GM12892 (cell line): ENCODE measurements at regions not wholly inside any gene's neighbourhood (a gene's known extent, or its start where the extent isn't known, plus 50 kb on each side); places are given as distances from the start of the nearest gene placed in this dataset.

ENCODE experiments used
- POLR2A ChIP-seq: IDR thresholded peaks from 2 replicates; pipeline ENCODE4 v1.6.1; 2011; ENCODE audit warnings: low read depth, low read length, control low read depth
- TAF1 ChIP-seq: IDR thresholded peaks from 2 replicates; pipeline ENCODE4 v1.6.1; 2011; ENCODE audit warnings: low read depth, mild to moderate bottlenecking, control low read depth, low read length, borderline replicate concordance

DNA sequence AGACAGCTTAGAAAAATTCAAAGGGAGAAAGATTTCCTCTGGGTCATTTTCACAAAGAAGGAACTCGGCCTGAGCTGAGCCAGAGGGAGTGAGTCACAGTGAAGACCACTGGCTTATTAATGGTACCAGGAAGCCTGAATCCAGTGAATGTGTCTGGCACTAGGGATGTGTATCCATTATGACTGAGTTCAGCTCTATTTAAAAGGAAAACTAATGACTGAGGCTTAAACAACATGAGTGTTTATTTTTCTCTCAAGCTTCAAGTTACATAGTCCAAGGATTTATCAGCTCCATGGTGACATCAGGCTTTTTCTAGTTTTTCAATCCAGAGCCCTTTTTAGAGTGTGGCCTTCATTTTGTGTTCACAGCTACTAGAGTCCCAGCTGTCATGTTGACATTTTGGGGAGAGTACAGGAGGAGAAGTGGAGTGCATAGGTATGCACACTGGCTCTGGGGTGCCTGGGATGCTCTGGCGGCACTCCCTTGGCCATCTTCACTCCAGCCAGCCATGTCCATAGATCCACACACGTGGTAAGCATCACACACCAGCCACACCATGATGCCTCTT is 159.5 kb upstream of the ERCC6L2 start:
- TF ChIP-seq POLR2A (no peak), TAF1 (no peak)
